H1 (cell line): ENCODE measurements at regions not wholly inside any gene's neighbourhood (a gene's known extent, or its start where the extent isn't known, plus 50 kb on each side); places are given as distances from the start of the nearest gene placed in this dataset.

Experiments
- CTCF ChIA-PET: fragments of 300-600 bp; sonication (Branson Sonifier 250); formaldehyde crosslinking; loops from one replicate; lab custom pipeline; 2021; ENCODE audit not compliant: partially characterized antibody; lab: Charles Lee
- POLR2A ChIA-PET: fragments of 300-600 bp; sonication (Branson Sonifier 250); formaldehyde crosslinking; loops from one replicate; lab custom pipeline; 2021; ENCODE audit warnings: inconsistent platforms; ENCODE audit not compliant: partially characterized antibody; lab: Charles Lee
- DNase-seq, 2 experiments: peaks; one replicate each; pipeline versions ENCODE4 v3.0.0 to v3.0.0-alpha.2; 2010 to 2022; ENCODE audit warnings: low spot score in 2 of 2, low read depth in 1 of 2, mixed read lengths in 1 of 2
- FAIRE-seq: peaks from 2 replicates; lab custom pipeline; 2011; peaks lifted over from hg19 to GRCh38; lab: Jason Lieb, UNC
- H2AFZ ChIP-seq: 2 replicates; pipeline ENCODE4 v1.8.1; 2012; ENCODE audit warnings: low read length, inconsistent platforms
- H2AK5ac ChIP-seq: 2 replicates; pipeline ENCODE4 v1.6.1; 2013; ENCODE audit warnings: low read depth, low read length
- H2BK120ac ChIP-seq: replicated peaks from 2 replicates; pipeline ENCODE3; 2013; ENCODE audit warnings: low read depth, low read length, inconsistent platforms
- H2BK12ac ChIP-seq: 2 replicates; pipeline ENCODE4 v1.6.1; 2013; ENCODE audit warnings: low read depth, low read length
- H2BK15ac ChIP-seq: 2 replicates; pipeline ENCODE4 v1.6.1; 2013; ENCODE audit warnings: low read length
- H2BK20ac ChIP-seq: 2 replicates; pipeline ENCODE4 v1.6.1; 2013; ENCODE audit warnings: low read length
- H2BK5ac ChIP-seq: 2 replicates; pipeline ENCODE4 v1.6.1; 2013; ENCODE audit warnings: low read depth, low read length
- H3K14ac ChIP-seq: 2 replicates; pipeline ENCODE4 v1.6.1; 2013; ENCODE audit warnings: inconsistent platforms; ENCODE audit not compliant: insufficient read length
- H3K18ac ChIP-seq: 2 replicates; pipeline ENCODE4 v1.6.1; 2013; ENCODE audit warnings: low read length; ENCODE audit errors: extremely low read depth
- H3K23ac ChIP-seq: 2 replicates; pipeline ENCODE4 v1.6.1; 2013; ENCODE audit warnings: inconsistent platforms; ENCODE audit not compliant: insufficient read length
- H3K23me2 ChIP-seq: 2 replicates; pipeline ENCODE4 v1.6.1; 2013; ENCODE audit warnings: low read depth, low read length
- H3K27ac ChIP-seq: 2 replicates; pipeline ENCODE4 v1.6.1; 2011; ENCODE audit warnings: low read depth, low read length, inconsistent platforms
- H3K27me3 ChIP-seq, 4 experiments: replicated peaks in 1 of 4; 1 replicate in 1 of 4; 2 replicates in 3 of 4; pipeline versions ENCODE4 v1.6.1 to v1.8.1; 2011 to 2013; ENCODE audit warnings: low read length in 3 of 4, mild to moderate bottlenecking in 3 of 4, inconsistent platforms in 2 of 4, mixed read lengths in 2 of 4, moderate library complexity in 1 of 4; ENCODE audit not compliant: control insufficient read depth in 3 of 4, insufficient read depth in 3 of 4; ENCODE audit errors: extremely low read depth in 1 of 4
- H3K36me3 ChIP-seq, 4 experiments: 2 replicates each; pipeline versions ENCODE4 v1.6.1 to v1.8.1; 2011 to 2013; ENCODE audit warnings: mild to moderate bottlenecking in 4 of 4, low read length in 3 of 4, moderate library complexity in 2 of 4, control low read depth in 1 of 4, inconsistent platforms in 1 of 4; ENCODE audit not compliant: insufficient read depth in 4 of 4, control insufficient read depth in 2 of 4
- H3K4ac ChIP-seq: replicated peaks from 2 replicates; pipeline ENCODE3; 2013; ENCODE audit warnings: low read length, low read depth, mixed read lengths, inconsistent platforms; ENCODE audit not compliant: insufficient read length
- H3K4me1 ChIP-seq, 4 experiments: replicated peaks in 1 of 4; 1 replicate in 1 of 4; 2 replicates in 3 of 4; pipeline versions ENCODE4 v1.6.1 to v1.8.1; 2011 to 2013; ENCODE audit warnings: low read length in 3 of 4, inconsistent platforms in 2 of 4, mixed read lengths in 1 of 4; ENCODE audit not compliant: insufficient read depth in 4 of 4, control insufficient read depth in 3 of 4
- H3K4me2 ChIP-seq, 2 experiments: 2 replicates each; pipeline versions ENCODE4 v1.6.1 to v1.8.1; 2011 to 2013; ENCODE audit warnings: low read depth in 2 of 2, low read length in 2 of 2, control low read depth in 1 of 2, inconsistent platforms in 1 of 2, mild to moderate bottlenecking in 1 of 2; ENCODE audit not compliant: insufficient read depth in 1 of 2
- H3K4me3 ChIP-seq, 4 experiments: fragments of 200-600, 300-600 bp in 1 of 4; sonication (generic), shearing (Covaris generic), sonication (Bioruptor Twin) in 1 of 4; 2 replicates each; pipeline versions ENCODE4 v1.5.1 to v1.8.1; 2011 to 2016; ENCODE audit warnings: low read length in 4 of 4, low read depth in 3 of 4, control low read depth in 2 of 4, inconsistent platforms in 2 of 4, mild to moderate bottlenecking in 2 of 4, mixed read lengths in 1 of 4, moderate library complexity in 1 of 4; ENCODE audit not compliant: insufficient read depth in 2 of 4; ENCODE audit errors: extremely low read depth in 1 of 4
- H3K56ac ChIP-seq: replicated peaks from 2 replicates; pipeline ENCODE3; 2013; ENCODE audit warnings: low read depth, mild to moderate bottlenecking, mixed read lengths, low read length, inconsistent platforms; ENCODE audit not compliant: insufficient read length
- H3K79me1 ChIP-seq: 2 replicates; pipeline ENCODE4 v1.6.1; 2013; ENCODE audit warnings: low read depth, low read length, control low read depth
- H3K79me2 ChIP-seq, 2 experiments: 2 replicates each; pipeline versions ENCODE4 v1.6.1 to v1.8.1; 2012 to 2013; ENCODE audit warnings: low read length in 2 of 2, mild to moderate bottlenecking in 2 of 2, inconsistent platforms in 1 of 2; ENCODE audit not compliant: insufficient read depth in 2 of 2, control insufficient read depth in 1 of 2
- H3K9ac ChIP-seq, 4 experiments: replicated peaks in 1 of 4; 1 replicate in 1 of 4; 2 replicates in 3 of 4; pipeline versions ENCODE4 v1.6.1 to v1.8.1; 2011 to 2013; ENCODE audit warnings: low read depth in 3 of 4, low read length in 3 of 4, control low read depth in 2 of 4, mild to moderate bottlenecking in 2 of 4, moderate library complexity in 2 of 4, inconsistent platforms in 1 of 4; ENCODE audit errors: extremely low read depth in 1 of 4
- H3K9me3 ChIP-seq, 2 experiments: 2 replicates each; pipeline versions ENCODE4 v1.6.1 to v1.8.1; 2012 to 2013; ENCODE audit warnings: mild to moderate bottlenecking in 2 of 2, moderate library complexity in 2 of 2, control low read depth in 1 of 2, inconsistent platforms in 1 of 2, low read depth in 1 of 2, low read length in 1 of 2, mixed read lengths in 1 of 2; ENCODE audit not compliant: insufficient read depth in 2 of 2
- H4K20me1 ChIP-seq, 2 experiments: replicated peaks in 1 of 2; 2 replicates each; pipeline versions ENCODE3 to v1.8.1; 2011 to 2013; ENCODE audit warnings: inconsistent platforms in 2 of 2, low read length in 2 of 2, mild to moderate bottlenecking in 1 of 2; ENCODE audit not compliant: insufficient read depth in 2 of 2, control insufficient read depth in 1 of 2
- H4K5ac ChIP-seq: 2 replicates; pipeline ENCODE4 v1.6.1; 2013; ENCODE audit warnings: low read length, low read depth, mixed read lengths, inconsistent platforms; ENCODE audit not compliant: insufficient read length
- H4K8ac ChIP-seq: 2 replicates; pipeline ENCODE4 v1.8.0; 2013; ENCODE audit warnings: mild to moderate bottlenecking, moderate library complexity, low read length, inconsistent platforms; ENCODE audit not compliant: insufficient read depth; ENCODE audit errors: extremely low read depth
- H4K91ac ChIP-seq: replicated peaks from 2 replicates; pipeline ENCODE3; 2013; ENCODE audit warnings: low read length, mixed read lengths, inconsistent platforms; ENCODE audit not compliant: insufficient read length
- CEBPB ChIP-seq: IDR thresholded peaks from 2 replicates; pipeline ENCODE4 v1.6.1; 2012; ENCODE audit warnings: low read depth, low read length
- RBBP5 ChIP-seq: IDR thresholded peaks from 2 replicates; pipeline ENCODE4 v1.7.1; 2012; ENCODE audit warnings: low read depth, mild to moderate bottlenecking, inconsistent platforms, low read length, moderate library complexity, borderline replicate concordance

- Histone ChIP-seq H3K9me3 (no peaks in the 10 kb centered on the region; a peak in 1 of 4 replicates), H3K18ac (no peak overlapping the region), H4K91ac (no peak overlapping the region), H4K8ac (no peak overlapping the region), H2AFZ (no peak overlapping the region), H3K4me2 (no peak overlapping the region), H3K27me3 (peaks cover 0 to 2% (median 0%) of the 10 kb centered on the region in 4 experiments; a peak in 1 of 7 replicates), H3K14ac (no peak overlapping the region), H3K27ac (no peak overlapping the region), H2AK5ac (no peak overlapping the region), H2BK5ac (no peak overlapping the region), H4K20me1 (no peaks in the 10 kb centered on the region), H3K4me3 (no peak overlapping the region), H3K4me1 (no peaks in the 10 kb centered on the region), H3K79me2 (no peaks in the 10 kb centered on the region), H2BK20ac (no peak overlapping the region), H3K9ac (no peak overlapping the region), H3K4ac (no peak overlapping the region), H3K56ac (no peak overlapping the region), H3K23ac (no peak overlapping the region), H2BK15ac (no peak overlapping the region), H3K79me1 (no peaks in the 10 kb centered on the region), H3K23me2 (no peaks in the 10 kb centered on the region), H4K5ac (no peak overlapping the region)
- FAIRE-seq (no peak), DNase-seq (no peak)
- POLR2A ChIA-PET: no interaction called here
- CTCF ChIA-PET: interaction anchor here (1.7 kb wide), 1 partner anchor 13 kb away, joined by 3 read pairs; no protein-coding TSS in a partner anchor
- TF ChIP-seq RBBP5: no peak
- no peak for TF ChIP-seq CEBPB
- TF ChIP-seq, all 59 proteins: peak for 0
- no peaks in the 10 kb centered on the region for H3K36me3 ChIP-seq
- no peak overlapping the region for H2BK120ac ChIP-seq
- H2BK12ac ChIP-seq: no peak overlapping the region
Measured at GRCh38 chr10:90450797-90451196, 407.0 kb downstream of the HTR7 start.
